H1 (cell line): ENCODE measurements at regions not wholly inside any gene's neighbourhood (a gene's known extent, or its start where the extent isn't known, plus 50 kb on each side); places are given as distances from the start of the nearest gene placed in this dataset.
"Not testable (repeated sequence)": the region's sequence is repeated elsewhere in the genome, so short reads cannot be mapped to it uniquely, and the experiment has no call there.

Experiments
- CTCF ChIA-PET: fragments of 300-600 bp; sonication (Branson Sonifier 250); formaldehyde crosslinking; loops from one replicate; lab custom pipeline; 2021; ENCODE audit not compliant: partially characterized antibody; lab: Charles Lee
- POLR2A ChIA-PET: fragments of 300-600 bp; sonication (Branson Sonifier 250); formaldehyde crosslinking; loops from one replicate; lab custom pipeline; 2021; ENCODE audit warnings: inconsistent platforms; ENCODE audit not compliant: partially characterized antibody; lab: Charles Lee
- DNase-seq, 2 experiments: peaks; one replicate each; pipeline versions ENCODE4 v3.0.0 to v3.0.0-alpha.2; 2010 to 2022; ENCODE audit warnings: low spot score in 2 of 2, low read depth in 1 of 2, mixed read lengths in 1 of 2
- FAIRE-seq: peaks from 2 replicates; lab custom pipeline; 2011; peaks lifted over from hg19 to GRCh38; lab: Jason Lieb, UNC
- H2AFZ ChIP-seq: 2 replicates; pipeline ENCODE4 v1.8.1; 2012; ENCODE audit warnings: low read length, inconsistent platforms
- H2AK5ac ChIP-seq: 2 replicates; pipeline ENCODE4 v1.6.1; 2013; ENCODE audit warnings: low read depth, low read length
- H2BK120ac ChIP-seq: replicated peaks from 2 replicates; pipeline ENCODE3; 2013; ENCODE audit warnings: low read depth, low read length, inconsistent platforms
- H2BK12ac ChIP-seq: 2 replicates; pipeline ENCODE4 v1.6.1; 2013; ENCODE audit warnings: low read depth, low read length
- H2BK15ac ChIP-seq: 2 replicates; pipeline ENCODE4 v1.6.1; 2013; ENCODE audit warnings: low read length
- H2BK20ac ChIP-seq: 2 replicates; pipeline ENCODE4 v1.6.1; 2013; ENCODE audit warnings: low read length
- H2BK5ac ChIP-seq: 2 replicates; pipeline ENCODE4 v1.6.1; 2013; ENCODE audit warnings: low read depth, low read length
- H3K14ac ChIP-seq: 2 replicates; pipeline ENCODE4 v1.6.1; 2013; ENCODE audit warnings: inconsistent platforms; ENCODE audit not compliant: insufficient read length
- H3K18ac ChIP-seq: 2 replicates; pipeline ENCODE4 v1.6.1; 2013; ENCODE audit warnings: low read length; ENCODE audit errors: extremely low read depth
- H3K23ac ChIP-seq: 2 replicates; pipeline ENCODE4 v1.6.1; 2013; ENCODE audit warnings: inconsistent platforms; ENCODE audit not compliant: insufficient read length
- H3K23me2 ChIP-seq: 2 replicates; pipeline ENCODE4 v1.6.1; 2013; ENCODE audit warnings: low read depth, low read length
- H3K27ac ChIP-seq: 2 replicates; pipeline ENCODE4 v1.6.1; 2011; ENCODE audit warnings: low read depth, low read length, inconsistent platforms
- H3K27me3 ChIP-seq, 4 experiments: replicated peaks in 1 of 4; 1 replicate in 1 of 4; 2 replicates in 3 of 4; pipeline versions ENCODE4 v1.6.1 to v1.8.1; 2011 to 2013; ENCODE audit warnings: low read length in 3 of 4, mild to moderate bottlenecking in 3 of 4, inconsistent platforms in 2 of 4, mixed read lengths in 2 of 4, moderate library complexity in 1 of 4; ENCODE audit not compliant: control insufficient read depth in 3 of 4, insufficient read depth in 3 of 4; ENCODE audit errors: extremely low read depth in 1 of 4
- H3K36me3 ChIP-seq, 4 experiments: 2 replicates each; pipeline versions ENCODE4 v1.6.1 to v1.8.1; 2011 to 2013; ENCODE audit warnings: mild to moderate bottlenecking in 4 of 4, low read length in 3 of 4, moderate library complexity in 2 of 4, control low read depth in 1 of 4, inconsistent platforms in 1 of 4; ENCODE audit not compliant: insufficient read depth in 4 of 4, control insufficient read depth in 2 of 4
- H3K4ac ChIP-seq: replicated peaks from 2 replicates; pipeline ENCODE3; 2013; ENCODE audit warnings: low read length, low read depth, mixed read lengths, inconsistent platforms; ENCODE audit not compliant: insufficient read length
- H3K4me1 ChIP-seq, 4 experiments: replicated peaks in 1 of 4; 1 replicate in 1 of 4; 2 replicates in 3 of 4; pipeline versions ENCODE4 v1.6.1 to v1.8.1; 2011 to 2013; ENCODE audit warnings: low read length in 3 of 4, inconsistent platforms in 2 of 4, mixed read lengths in 1 of 4; ENCODE audit not compliant: insufficient read depth in 4 of 4, control insufficient read depth in 3 of 4
- H3K4me2 ChIP-seq, 2 experiments: 2 replicates each; pipeline versions ENCODE4 v1.6.1 to v1.8.1; 2011 to 2013; ENCODE audit warnings: low read depth in 2 of 2, low read length in 2 of 2, control low read depth in 1 of 2, inconsistent platforms in 1 of 2, mild to moderate bottlenecking in 1 of 2; ENCODE audit not compliant: insufficient read depth in 1 of 2
- H3K4me3 ChIP-seq, 4 experiments: fragments of 200-600, 300-600 bp in 1 of 4; sonication (generic), shearing (Covaris generic), sonication (Bioruptor Twin) in 1 of 4; 2 replicates each; pipeline versions ENCODE4 v1.5.1 to v1.8.1; 2011 to 2016; ENCODE audit warnings: low read length in 4 of 4, low read depth in 3 of 4, control low read depth in 2 of 4, inconsistent platforms in 2 of 4, mild to moderate bottlenecking in 2 of 4, mixed read lengths in 1 of 4, moderate library complexity in 1 of 4; ENCODE audit not compliant: insufficient read depth in 2 of 4; ENCODE audit errors: extremely low read depth in 1 of 4
- H3K56ac ChIP-seq: replicated peaks from 2 replicates; pipeline ENCODE3; 2013; ENCODE audit warnings: low read depth, mild to moderate bottlenecking, mixed read lengths, low read length, inconsistent platforms; ENCODE audit not compliant: insufficient read length
- H3K79me1 ChIP-seq: 2 replicates; pipeline ENCODE4 v1.6.1; 2013; ENCODE audit warnings: low read depth, low read length, control low read depth
- H3K79me2 ChIP-seq, 2 experiments: 2 replicates each; pipeline versions ENCODE4 v1.6.1 to v1.8.1; 2012 to 2013; ENCODE audit warnings: low read length in 2 of 2, mild to moderate bottlenecking in 2 of 2, inconsistent platforms in 1 of 2; ENCODE audit not compliant: insufficient read depth in 2 of 2, control insufficient read depth in 1 of 2
- H3K9ac ChIP-seq, 4 experiments: replicated peaks in 1 of 4; 1 replicate in 1 of 4; 2 replicates in 3 of 4; pipeline versions ENCODE4 v1.6.1 to v1.8.1; 2011 to 2013; ENCODE audit warnings: low read depth in 3 of 4, low read length in 3 of 4, control low read depth in 2 of 4, mild to moderate bottlenecking in 2 of 4, moderate library complexity in 2 of 4, inconsistent platforms in 1 of 4; ENCODE audit errors: extremely low read depth in 1 of 4
- H3K9me3 ChIP-seq, 2 experiments: 2 replicates each; pipeline versions ENCODE4 v1.6.1 to v1.8.1; 2012 to 2013; ENCODE audit warnings: mild to moderate bottlenecking in 2 of 2, moderate library complexity in 2 of 2, control low read depth in 1 of 2, inconsistent platforms in 1 of 2, low read depth in 1 of 2, low read length in 1 of 2, mixed read lengths in 1 of 2; ENCODE audit not compliant: insufficient read depth in 2 of 2
- H4K20me1 ChIP-seq, 2 experiments: replicated peaks in 1 of 2; 2 replicates each; pipeline versions ENCODE3 to v1.8.1; 2011 to 2013; ENCODE audit warnings: inconsistent platforms in 2 of 2, low read length in 2 of 2, mild to moderate bottlenecking in 1 of 2; ENCODE audit not compliant: insufficient read depth in 2 of 2, control insufficient read depth in 1 of 2
- H4K5ac ChIP-seq: 2 replicates; pipeline ENCODE4 v1.6.1; 2013; ENCODE audit warnings: low read length, low read depth, mixed read lengths, inconsistent platforms; ENCODE audit not compliant: insufficient read length
- H4K8ac ChIP-seq: 2 replicates; pipeline ENCODE4 v1.8.0; 2013; ENCODE audit warnings: mild to moderate bottlenecking, moderate library complexity, low read length, inconsistent platforms; ENCODE audit not compliant: insufficient read depth; ENCODE audit errors: extremely low read depth
- H4K91ac ChIP-seq: replicated peaks from 2 replicates; pipeline ENCODE3; 2013; ENCODE audit warnings: low read length, mixed read lengths, inconsistent platforms; ENCODE audit not compliant: insufficient read length
- WGBS, 2 experiments: shearing (Covaris generic) in 1 of 2; methylation state at CpG; one replicate each; pipeline versions ENCODE4 v1.1.6 to v1.1.7; 2013 to 2015; ENCODE audit warnings: low lambda C conversion rate in 2 of 2, mixed read lengths in 2 of 2, inconsistent platforms in 1 of 2, low coverage in 1 of 2, missing lambda C conversion rate in 1 of 2; ENCODE audit not compliant: insufficient replicate concordance in 2 of 2, insufficient coverage in 1 of 2, insufficient read length in 1 of 2; ENCODE audit errors: extremely low coverage in 1 of 2, missing lambda C conversion rate in 1 of 2; 5-methylcytosine and 5-hydroxymethylcytosine counted together

DNA sequence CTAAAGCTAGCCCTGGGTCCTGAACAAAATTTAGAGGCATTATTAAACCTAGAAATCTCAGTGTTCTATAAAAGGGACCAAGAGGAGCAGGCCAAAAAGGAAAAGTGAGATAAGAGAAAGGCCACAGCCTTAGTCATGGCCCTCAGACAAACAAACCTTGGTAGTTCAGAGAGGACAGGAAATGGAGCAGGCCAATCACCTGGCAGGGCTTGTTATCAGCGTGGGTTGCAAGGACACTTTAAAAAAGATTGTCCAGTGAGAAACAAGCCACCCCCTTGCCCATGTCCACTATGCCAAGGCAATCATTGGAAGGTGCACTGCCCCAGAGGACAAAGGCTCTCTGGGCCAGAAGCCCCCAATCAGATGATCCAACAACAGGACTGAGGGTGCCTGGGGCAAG lies 213.3 kb upstream of the CXADR start:
- CTCF ChIA-PET = interaction anchor here (0.6 kb wide), 1 partner anchor 168 kb away, joined by 3 read pairs; no protein-coding TSS in a partner anchor
- H3K23ac ChIP-seq, H3K18ac ChIP-seq, H2BK15ac ChIP-seq, H3K4me3 ChIP-seq, H4K8ac ChIP-seq, H4K20me1 ChIP-seq, H3K14ac ChIP-seq, H3K23me2 ChIP-seq, H2BK12ac ChIP-seq, H3K4ac ChIP-seq, H2BK120ac ChIP-seq, FAIRE-seq, DNase-seq, H3K79me1 ChIP-seq, H3K27me3 ChIP-seq, H2AK5ac ChIP-seq, H3K9ac ChIP-seq, POLR2A ChIA-PET, H2BK5ac ChIP-seq, H3K4me1 ChIP-seq, H3K36me3 ChIP-seq, H4K5ac ChIP-seq, H3K27ac ChIP-seq, H3K4me2 ChIP-seq, H3K79me2 ChIP-seq, H3K56ac ChIP-seq, H2BK20ac ChIP-seq, H2AFZ ChIP-seq, H4K91ac ChIP-seq: not testable (repeated sequence)
- 85% methylated on average over 1 of the region's 1 CpG; no CpG with 5 or more reads in 1 of the 2 experiments for WGBS, 2 experiments
- peaks cover 18 to 23% of the 10 kb centered on the region in 2 experiments for H3K9me3 ChIP-seq

DNA sequence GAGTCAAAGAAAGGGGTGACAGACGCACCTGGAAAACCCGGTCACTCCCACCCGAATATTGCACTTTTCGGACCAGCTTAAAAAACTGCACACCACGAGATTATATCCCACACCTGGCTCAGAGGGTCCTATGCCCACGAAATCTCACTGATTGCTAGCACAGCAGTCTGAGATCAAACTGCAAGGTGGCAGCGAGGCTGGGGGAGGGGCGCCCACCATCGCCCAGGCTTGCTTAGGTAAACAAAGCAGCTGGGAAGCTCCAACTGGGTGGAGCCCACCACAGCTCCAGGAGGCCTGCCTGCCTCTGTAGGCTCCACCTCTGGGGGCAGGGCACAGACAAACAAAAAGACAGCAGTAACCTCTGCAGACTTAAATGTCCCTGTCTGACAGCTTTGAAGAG lies 185.1 kb upstream of the CXADR start:
- H3K4me3 ChIP-seq, H2BK15ac ChIP-seq, H3K14ac ChIP-seq, H3K27me3 ChIP-seq, H3K9me3 ChIP-seq, H3K79me2 ChIP-seq, DNase-seq, H3K18ac ChIP-seq, H4K91ac ChIP-seq, H3K4me2 ChIP-seq, CTCF ChIA-PET, H2AFZ ChIP-seq, FAIRE-seq, H2BK20ac ChIP-seq, H3K23ac ChIP-seq, H4K8ac ChIP-seq, H3K36me3 ChIP-seq, H2AK5ac ChIP-seq, H3K4ac ChIP-seq, H3K56ac ChIP-seq, H3K79me1 ChIP-seq, H3K9ac ChIP-seq, H4K20me1 ChIP-seq, H3K4me1 ChIP-seq, H4K5ac ChIP-seq, H2BK5ac ChIP-seq, H2BK120ac ChIP-seq, H3K23me2 ChIP-seq, H3K27ac ChIP-seq, POLR2A ChIA-PET, H2BK12ac ChIP-seq: not testable (repeated sequence)
- 68% methylated on average over 6 of the region's 9 CpGs; no CpG with 5 or more reads in 1 of the 2 experiments for WGBS, 2 experiments
